ES-I3 (cell line): ENCODE measurements at regions not wholly inside any gene's neighbourhood (a gene's known extent, or its start where the extent isn't known, plus 50 kb on each side); places are given as distances from the start of the nearest gene placed in this dataset.

Experiments used
- H3K36me3 ChIP-seq: 2 replicates; pipeline ENCODE4 v1.6.1; 2013; ENCODE audit warnings: mild to moderate bottlenecking, low read length, control low read depth, moderate library complexity; ENCODE audit not compliant: insufficient read depth
- H3K4me1 ChIP-seq: 2 replicates; pipeline ENCODE4 v1.6.1; 2013; ENCODE audit warnings: mild to moderate bottlenecking, control low read depth, low read length; ENCODE audit not compliant: insufficient read depth
- H3K9ac ChIP-seq: 2 replicates; pipeline ENCODE4 v1.6.1; 2013; ENCODE audit warnings: low read depth, mild to moderate bottlenecking, low read length, moderate library complexity
- H3K9me3 ChIP-seq: 2 replicates; pipeline ENCODE4 v1.6.1; 2013; ENCODE audit warnings: mild to moderate bottlenecking, low read length, moderate library complexity; ENCODE audit not compliant: control insufficient read depth, insufficient read depth

- Histone ChIP-seq H3K4me1 (no peaks in the 10 kb centered on the region), H3K9ac (no peak overlapping the region), H3K36me3 (no peaks in the 10 kb centered on the region), H3K9me3 (no peaks in the 10 kb centered on the region)
These were observed 440.2 kb upstream of the CCL2 start for GRCh38 chr17:33814852-33815251.

- no peak overlapping the region for H3K9ac ChIP-seq
These were observed 439.0 kb upstream of the CCL2 start for GRCh38 chr17:33816036-33816435.

GRCh38 chr17:33816842-33817617 is 438.1 kb upstream of the CCL2 start:
- H3K9ac ChIP-seq, result no peak overlapping the region
- H3K36me3 ChIP-seq, result no peaks in the 10 kb centered on the region
- H3K4me1 ChIP-seq, result no peaks in the 10 kb centered on the region
- H3K9me3 ChIP-seq, result no peaks in the 10 kb centered on the region

More at GRCh38 chr17:33816036-33816435, 439.0 kb upstream of the CCL2 start:
- no peaks in the 10 kb centered on the region for H3K9me3 ChIP-seq
- no peaks in the 10 kb centered on the region for H3K4me1 ChIP-seq
- H3K36me3 ChIP-seq, result no peaks in the 10 kb centered on the region

GRCh38 chr17:33819539-33819938 is 435.5 kb upstream of the CCL2 start:
- Histone ChIP-seq H3K36me3 (no peaks in the 10 kb centered on the region), H3K9me3 (no peaks in the 10 kb centered on the region), H3K9ac (no peak overlapping the region), H3K4me1 (no peaks in the 10 kb centered on the region)

GRCh38 chr17:33832262-33832661 is 422.8 kb upstream of the CCL2 start:
- no peaks in the 10 kb centered on the region for H3K4me1 ChIP-seq
- H3K36me3 ChIP-seq, result no peaks in the 10 kb centered on the region
- H3K9ac ChIP-seq, result no peak overlapping the region
- no peaks in the 10 kb centered on the region for H3K9me3 ChIP-seq

GRCh38 chr17:33837281-33837680 is 417.8 kb upstream of the CCL2 start:
- Histone ChIP-seq H3K36me3 (no peaks in the 10 kb centered on the region), H3K4me1 (no peaks in the 10 kb centered on the region), H3K9me3 (no peaks in the 10 kb centered on the region), H3K9ac (no peak overlapping the region)

GRCh38 chr17:33838281-33838680 is 416.8 kb upstream of the CCL2 start:
- H3K4me1 ChIP-seq, result no peaks in the 10 kb centered on the region
- no peaks in the 10 kb centered on the region for H3K9me3 ChIP-seq

GRCh38 chr17:33847900-33848299 is 407.2 kb upstream of the CCL2 start:
- Histone ChIP-seq H3K9ac (no peak overlapping the region), H3K9me3 (no peaks in the 10 kb centered on the region), H3K4me1 (no peaks in the 10 kb centered on the region), H3K36me3 (no peaks in the 10 kb centered on the region)

More at GRCh38 chr17:33838281-33838680, 416.8 kb upstream of the CCL2 start:
- Histone ChIP-seq H3K36me3 (no peaks in the 10 kb centered on the region), H3K9ac (no peak overlapping the region)

GRCh38 chr17:33848433-33848832 is 406.7 kb upstream of the CCL2 start:
- no peaks in the 10 kb centered on the region for H3K36me3 ChIP-seq
- H3K9me3 ChIP-seq, result no peaks in the 10 kb centered on the region
- no peaks in the 10 kb centered on the region for H3K4me1 ChIP-seq
- H3K9ac ChIP-seq, result no peak overlapping the region

- Histone ChIP-seq H3K36me3 (no peaks in the 10 kb centered on the region), H3K9me3 (no peaks in the 10 kb centered on the region), H3K9ac (no peak overlapping the region), H3K4me1 (0 out of 2 replicates have a peak, but pooled peaks cover 3% of the 10 kb centered on the region)
These were observed 400.5 kb upstream of the CCL2 start for GRCh38 chr17:33854596-33854995.

- Histone ChIP-seq H3K9ac (no peak overlapping the region), H3K4me1 (0 out of 2 replicates have a peak, but pooled peaks cover 3% of the 10 kb centered on the region), H3K9me3 (no peaks in the 10 kb centered on the region), H3K36me3 (no peaks in the 10 kb centered on the region)
These were observed 397.0 kb upstream of the CCL2 start for GRCh38 chr17:33858121-33858520.

- Histone ChIP-seq H3K9ac (no peak overlapping the region), H3K36me3 (no peaks in the 10 kb centered on the region), H3K9me3 (no peaks in the 10 kb centered on the region), H3K4me1 (0 out of 2 replicates have a peak, but pooled peaks cover 3% of the 10 kb centered on the region)
These were observed 396.4 kb upstream of the CCL2 start for GRCh38 chr17:33858682-33859081.

- Histone ChIP-seq H3K9me3 (no peaks in the 10 kb centered on the region), H3K9ac (no peak overlapping the region)
These were observed 392.1 kb upstream of the CCL2 start for GRCh38 chr17:33862772-33863602.

GRCh38 chr17:33864758-33865229 is 390.3 kb upstream of the CCL2 start:
- Histone ChIP-seq H3K9ac (no peak overlapping the region), H3K36me3 (no peaks in the 10 kb centered on the region), H3K4me1 (no peaks in the 10 kb centered on the region), H3K9me3 (peaks cover 2% of the 10 kb centered on the region; the same call in 1 of the 2 replicates)

More at GRCh38 chr17:33862772-33863602, 392.1 kb upstream of the CCL2 start:
- Histone ChIP-seq H3K36me3 (no peaks in the 10 kb centered on the region), H3K4me1 (0 out of 2 replicates have a peak, but pooled peaks cover 3% of the 10 kb centered on the region)
